Vagina (tissue), 2 donors: ENCODE measurements at regions not wholly inside any gene's neighbourhood (a gene's known extent, or its start where the extent isn't known, plus 50 kb on each side); places are given as distances from the start of the nearest gene placed in this dataset.

Experiments
- DNase-seq, 2 donors: peaks; one replicate each; pipeline ENCODE4 v3.0.0-alpha.2; 2017; ENCODE audit errors: extremely low spot score in 2 of 2
- H3K27ac ChIP-seq: fragments of 200-600 bp; sonication (generic); one replicate; pipeline ENCODE4 v1.5.1; 2019
- H3K27me3 ChIP-seq: fragments of 200-600 bp; sonication (generic); one replicate; pipeline ENCODE4 v1.5.1; 2019
- H3K36me3 ChIP-seq, 2 donors: fragments of 200-600 bp; sonication (generic); one replicate each; pipeline ENCODE4 v1.5.1; 2017 to 2019
- H3K4me1 ChIP-seq: fragments of 200-600 bp; sonication (generic); one replicate; pipeline ENCODE4 v1.5.1; 2019
- H3K4me3 ChIP-seq, 2 donors: fragments of 200-600 bp; sonication (generic); 1 replicate in 1 of 2; 2 replicates in 1 of 2; pipeline ENCODE4 v1.5.1; 2016 to 2019
- H3K9me3 ChIP-seq: fragments of 200-600 bp; sonication (generic); one replicate; pipeline ENCODE4 v1.5.1; 2019
- CTCF ChIP-seq, 3 experiments: fragments of 450-650 bp in 2 of 3; fragments of 200-600 bp in 1 of 3; sonication (generic) in 1 of 3; IDR thresholded peaks; one replicate each; pipeline ENCODE4 v1.5.1; 2017 to 2019; ENCODE audit warnings: antibody characterized with exemption in 3 of 3, mild to moderate bottlenecking in 2 of 3, moderate library complexity in 2 of 3
- POLR2A ChIP-seq, 2 donors: fragments of 450-650 bp; IDR thresholded peaks; one replicate each; pipeline ENCODE4 v1.6.1; 2017; ENCODE audit warnings: antibody characterized with exemption in 2 of 2, mild to moderate bottlenecking in 2 of 2, moderate library complexity in 2 of 2
- POLR2AphosphoS5 ChIP-seq, 2 donors: sonication (generic); formaldehyde crosslinking; IDR thresholded peaks; one replicate each; pipeline ENCODE4 v1.9.0; 2017; ENCODE audit warnings: antibody characterized with exemption in 2 of 2, mild to moderate bottlenecking in 2 of 2, low read depth in 1 of 2; ENCODE audit not compliant: insufficient read depth in 1 of 2
- intact Hi-C: fragments of 100-400 bp; cut with DNase I; formaldehyde crosslinking; loops from one replicate; pipeline ENCODE4 v1.15.1; 2023

- DNase-seq, result no peak
- intact Hi-C loops, result no loop called here
- no peaks in the 10 kb centered on the region for H3K36me3 ChIP-seq
- no peak overlapping the region for H3K4me3 ChIP-seq
- no peak overlapping the region for H3K27ac ChIP-seq
- H3K9me3 ChIP-seq, result no peaks in the 10 kb centered on the region
- H3K27me3 ChIP-seq, result no peaks in the 10 kb centered on the region
- TF ChIP-seq POLR2AphosphoS5 (IDR thresholded peaks at IDR 0.05; ENCODE audit: insufficient read depth in 1 of 2, low read depth in 1 of 2) (no peak), POLR2A (IDR thresholded peaks at IDR 0.05) (no peak), CTCF (IDR thresholded peaks at IDR 0.05) (no peak)
- H3K4me1 ChIP-seq, result no peaks in the 10 kb centered on the region
Observed at GRCh38 chr12:97082029-97082428, 175.0 kb downstream of the NEDD1 start.

GRCh38 chr12:97093187-97093683 lies 186.2 kb downstream of the NEDD1 start:
- H3K4me1 ChIP-seq, result no peaks in the 10 kb centered on the region
- no peak for DNase-seq
- H3K4me3 ChIP-seq, result no peak overlapping the region
- TF ChIP-seq POLR2AphosphoS5 (IDR thresholded peaks at IDR 0.05; ENCODE audit: insufficient read depth in 1 of 2, low read depth in 1 of 2) (no peak), POLR2A (IDR thresholded peaks at IDR 0.05) (no peak), CTCF (IDR thresholded peaks at IDR 0.05) (no peak)
- no peaks in the 10 kb centered on the region for H3K9me3 ChIP-seq
- intact Hi-C loops, result no loop called here
- no peaks in the 10 kb centered on the region for H3K27me3 ChIP-seq
- H3K27ac ChIP-seq, result no peak overlapping the region
- no peaks in the 10 kb centered on the region for H3K36me3 ChIP-seq

GRCh38 chr12:97097734-97098133 lies 190.7 kb downstream of the NEDD1 start:
- Histone ChIP-seq H3K27me3 (no peaks in the 10 kb centered on the region), H3K27ac (no peak overlapping the region), H3K4me1 (no peaks in the 10 kb centered on the region), H3K4me3 (no peak overlapping the region), H3K9me3 (no peaks in the 10 kb centered on the region), H3K36me3 (no peaks in the 10 kb centered on the region)
- no peak for DNase-seq
- TF ChIP-seq CTCF (IDR thresholded peaks at IDR 0.05), result no peak
- TF ChIP-seq POLR2AphosphoS5 (IDR thresholded peaks at IDR 0.05; ENCODE audit: insufficient read depth in 1 of 2, low read depth in 1 of 2), result no peak
- TF ChIP-seq POLR2A (IDR thresholded peaks at IDR 0.05), result no peak
- intact Hi-C loops, result no loop called here

- Histone ChIP-seq H3K4me1 (no peaks in the 10 kb centered on the region), H3K9me3 (no peaks in the 10 kb centered on the region), H3K27me3 (no peaks in the 10 kb centered on the region), H3K27ac (no peak overlapping the region), H3K36me3 (no peaks in the 10 kb centered on the region), H3K4me3 (no peak overlapping the region)
- intact Hi-C loops, result no loop called here
- no peak for DNase-seq
- TF ChIP-seq CTCF (IDR thresholded peaks at IDR 0.05) (no peak), POLR2A (IDR thresholded peaks at IDR 0.05) (no peak), POLR2AphosphoS5 (IDR thresholded peaks at IDR 0.05; ENCODE audit: insufficient read depth in 1 of 2, low read depth in 1 of 2) (no peak)
Observed at GRCh38 chr12:97109441-97109840, 202.4 kb downstream of the NEDD1 start.

GRCh38 chr12:97112136-97112535 lies 205.1 kb downstream of the NEDD1 start:
- no peak overlapping the region for H3K4me3 ChIP-seq
- intact Hi-C loops, result no loop called here
- TF ChIP-seq CTCF (IDR thresholded peaks at IDR 0.05), result no peak
- no peak for TF ChIP-seq POLR2A (IDR thresholded peaks at IDR 0.05)
- no peak for TF ChIP-seq POLR2AphosphoS5 (IDR thresholded peaks at IDR 0.05; ENCODE audit: insufficient read depth in 1 of 2, low read depth in 1 of 2)

More at GRCh38 chr12:97112136-97112535, 205.1 kb downstream of the NEDD1 start:
- DNase-seq, result no peak
- no peaks in the 10 kb centered on the region for H3K36me3 ChIP-seq
- no peaks in the 10 kb centered on the region for H3K4me1 ChIP-seq
- no peak overlapping the region for H3K27ac ChIP-seq
- no peaks in the 10 kb centered on the region for H3K27me3 ChIP-seq
- no peaks in the 10 kb centered on the region for H3K9me3 ChIP-seq
